COLO668 (cell line): ENCODE measurements at regions not wholly inside any gene's neighbourhood (a gene's known extent, or its start where the extent isn't known, plus 50 kb on each side); places are given as distances from the start of the nearest gene placed in this dataset.

ENCODE experiments used
- DNase-seq: peaks from one replicate; lab custom pipeline; 2025; ENCODE audit not compliant: unreplicated experiment; lab: John Stamatoyannopoulos, UW

GRCh38 chr6:168157272-168158212, 78.5 kb upstream of the FRMD1 start:
- DNase-seq = peak; percentile 21

DNA sequence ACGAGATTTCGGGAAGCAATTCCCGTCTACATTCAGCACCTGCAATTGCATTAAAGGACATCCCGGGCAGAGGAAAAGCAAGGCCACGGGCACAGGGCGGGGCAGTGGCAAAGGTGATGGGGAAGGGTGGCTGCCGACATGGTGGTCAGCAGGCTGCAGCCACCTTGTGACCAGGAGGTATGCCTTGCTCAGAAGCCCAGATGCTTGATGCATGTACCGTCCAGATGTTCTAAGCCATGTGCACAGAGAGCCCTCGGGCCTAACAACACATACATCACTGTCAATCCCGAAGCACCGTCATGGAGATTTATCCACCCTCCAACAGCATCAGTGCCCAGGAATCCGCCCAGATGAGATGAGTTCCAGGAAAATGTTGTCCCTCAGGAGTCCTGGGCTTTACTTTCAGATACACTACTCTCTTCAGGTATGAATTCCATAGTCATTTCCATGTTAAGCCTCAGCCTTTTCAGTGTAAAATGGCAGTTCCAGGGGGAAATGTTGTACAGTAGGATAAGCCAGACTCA, 77.8 kb upstream of the FRMD1 start:
- DNase-seq = no peak

DNA sequence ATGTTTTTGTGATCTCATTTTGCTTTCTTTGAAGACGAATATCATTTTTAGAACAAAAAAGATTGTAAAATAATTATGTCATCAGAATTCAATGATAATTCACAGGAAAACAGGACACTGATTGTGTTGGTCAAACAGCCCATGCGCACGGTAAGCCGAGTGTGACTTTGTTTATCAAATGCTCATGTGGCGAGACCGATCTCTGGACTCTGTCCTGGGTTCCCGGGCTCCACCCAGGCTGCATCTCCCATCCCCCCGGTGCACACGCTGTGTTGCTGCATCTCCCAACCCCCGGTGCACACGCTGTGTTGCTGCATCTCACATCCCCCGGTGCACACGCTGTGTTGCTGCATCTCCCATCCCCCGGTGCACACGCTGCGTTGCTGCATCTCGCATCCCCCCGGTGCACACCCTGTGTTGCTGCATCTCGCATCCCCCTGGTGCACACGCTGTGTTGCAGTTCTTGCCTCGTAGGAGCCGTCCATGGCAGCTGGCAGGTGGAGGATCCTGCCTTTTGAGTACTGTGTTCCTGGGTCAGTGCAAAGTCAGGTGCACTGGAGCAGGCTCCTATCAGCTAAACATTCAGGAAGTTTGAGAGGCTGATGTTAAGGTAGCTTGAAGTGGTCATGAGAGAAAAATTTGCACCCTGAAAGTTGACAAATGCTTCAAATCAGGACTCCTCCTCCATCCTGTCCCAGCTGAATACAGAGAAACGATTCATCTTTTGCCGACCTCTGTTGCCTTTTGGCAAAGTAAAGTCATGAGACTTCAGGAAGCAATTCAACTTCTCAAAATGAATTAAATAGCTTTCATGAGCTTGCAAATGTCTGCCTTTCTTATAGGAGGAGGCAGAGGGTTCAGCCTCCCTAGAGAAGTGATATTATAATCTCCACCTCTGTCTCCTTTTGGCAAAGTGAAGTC, 77.1 kb upstream of the FRMD1 start:
- no peak for DNase-seq

DNA sequence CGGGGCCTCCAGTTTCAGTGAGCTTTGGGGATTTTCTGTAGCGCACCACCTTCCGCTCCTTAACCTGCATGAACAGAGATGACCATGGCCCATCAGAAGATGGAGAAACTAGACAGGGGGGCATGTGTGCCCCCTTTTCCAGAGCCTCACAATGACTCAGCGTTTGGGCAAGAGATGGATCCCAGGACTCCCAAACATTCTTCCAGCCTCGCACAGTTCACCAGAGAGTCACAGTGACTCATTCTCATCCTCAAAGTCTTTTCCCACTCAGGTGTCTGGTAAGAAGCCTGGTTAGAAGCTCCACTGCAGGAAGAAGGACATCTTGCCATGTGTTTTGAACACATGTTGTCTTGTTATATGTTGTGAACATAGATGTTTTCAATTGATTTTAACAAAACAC, 76.2 kb upstream of the FRMD1 start:
- no peak for DNase-seq

- DNase-seq = no peak
These were observed 75.4 kb upstream of the FRMD1 start for GRCh38 chr6:168154263-168154917.

DNA sequence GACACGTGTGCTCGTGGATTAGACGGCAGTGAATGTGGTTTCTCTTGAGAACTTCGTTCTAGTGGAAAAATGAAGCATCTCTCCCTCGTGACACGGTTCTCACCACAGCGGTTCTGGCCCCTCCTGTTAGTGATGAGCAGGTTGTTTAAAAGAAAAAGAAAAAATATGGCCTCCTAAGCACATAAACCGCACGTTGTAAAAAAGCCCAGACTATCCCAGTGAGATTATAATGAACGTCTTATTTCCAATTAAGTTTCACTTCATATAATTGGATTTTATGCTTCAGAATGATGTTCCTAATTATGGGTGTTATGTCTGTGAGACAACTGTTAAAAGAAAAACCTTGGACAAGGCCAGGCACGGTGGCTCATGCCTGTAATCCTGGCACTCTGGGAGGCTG, 74.5 kb upstream of the FRMD1 start:
- no peak for DNase-seq

DNA sequence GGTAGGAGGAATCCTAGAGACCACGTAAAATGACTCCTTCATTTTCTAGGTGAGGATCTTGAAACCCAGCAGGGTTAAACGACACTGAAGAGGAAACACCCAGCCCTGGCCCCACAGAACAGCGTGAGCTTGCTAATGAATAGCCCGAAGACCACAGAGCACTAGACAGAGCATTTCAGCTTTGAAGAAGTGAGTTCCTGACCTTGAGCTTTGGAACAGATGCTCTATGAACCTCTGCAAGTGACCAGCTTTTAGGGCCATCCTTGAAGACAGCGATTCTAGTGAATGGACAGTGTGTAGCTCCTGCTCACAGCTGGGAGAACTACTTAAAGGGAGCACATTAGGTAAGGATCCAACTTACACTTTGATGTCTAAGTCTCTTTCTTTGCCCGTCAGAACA, 74.0 kb upstream of the FRMD1 start:
- no peak for DNase-seq

- no peak for DNase-seq
These were observed 73.4 kb upstream of the FRMD1 start for GRCh38 chr6:168152306-168152963.

- DNase-seq = peak; percentile 15
These were observed 71.7 kb upstream of the FRMD1 start for GRCh38 chr6:168150551-168151320.

GRCh38 chr6:168149015-168149414, 70.0 kb upstream of the FRMD1 start:
- no peak for DNase-seq

DNA sequence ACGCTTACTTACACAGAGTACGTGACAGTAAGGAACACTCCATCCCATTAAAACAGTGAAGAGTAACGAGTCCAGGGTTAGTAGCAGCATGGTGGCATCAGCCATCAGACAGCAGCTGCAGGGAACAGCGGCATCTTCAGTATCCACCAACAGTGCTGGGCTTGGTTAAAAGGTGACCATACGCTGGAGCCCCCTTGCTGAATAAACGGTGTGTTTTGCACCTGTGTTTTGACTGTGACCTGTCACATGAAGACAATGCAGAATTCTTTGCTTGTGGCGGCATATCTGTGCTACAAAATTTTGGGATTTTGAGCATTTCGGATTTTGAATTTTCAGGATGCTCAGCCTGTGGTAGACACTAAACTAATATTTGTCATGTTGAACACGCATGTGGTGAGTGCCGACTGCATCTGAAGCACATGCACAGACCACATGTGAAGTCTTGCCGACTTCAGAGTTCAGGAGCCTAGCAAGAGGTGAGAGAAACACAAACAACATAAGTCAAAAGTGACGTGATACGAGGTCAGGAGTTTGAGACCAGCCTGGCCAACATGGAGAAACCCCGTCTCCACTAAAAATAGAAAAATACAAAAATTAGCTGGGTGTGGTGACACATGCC, 69.3 kb upstream of the FRMD1 start:
- DNase-seq = no peak

DNA sequence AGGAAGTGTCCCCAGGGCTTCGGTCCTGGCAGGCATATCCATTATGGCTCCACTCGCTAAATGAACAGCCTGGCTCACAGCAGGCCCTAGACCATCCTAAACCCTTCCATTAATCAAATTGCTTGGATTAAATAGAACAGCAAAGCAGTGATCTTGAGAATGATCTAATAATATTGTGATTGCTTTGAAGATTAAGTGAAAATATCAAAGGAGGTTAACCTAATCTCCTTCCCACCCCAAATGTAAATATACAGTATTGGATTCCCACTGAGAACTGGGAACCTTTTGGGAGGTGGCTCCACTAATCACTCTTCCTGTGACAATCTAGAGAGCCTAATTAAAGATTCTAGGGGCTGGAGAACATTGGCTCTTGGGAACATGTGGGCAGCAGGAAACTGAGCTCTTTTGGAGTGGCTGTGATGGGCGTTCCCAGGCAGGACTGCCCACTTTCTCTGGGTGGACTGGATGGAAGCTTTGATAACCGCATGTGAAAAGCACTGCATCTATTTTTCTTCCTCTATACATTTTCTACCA, 68.3 kb upstream of the FRMD1 start:
- DNase-seq = peak; percentile 31

GRCh38 chr6:168145747-168146596, 67.0 kb upstream of the FRMD1 start:
- peak; percentile 54 for DNase-seq

DNA sequence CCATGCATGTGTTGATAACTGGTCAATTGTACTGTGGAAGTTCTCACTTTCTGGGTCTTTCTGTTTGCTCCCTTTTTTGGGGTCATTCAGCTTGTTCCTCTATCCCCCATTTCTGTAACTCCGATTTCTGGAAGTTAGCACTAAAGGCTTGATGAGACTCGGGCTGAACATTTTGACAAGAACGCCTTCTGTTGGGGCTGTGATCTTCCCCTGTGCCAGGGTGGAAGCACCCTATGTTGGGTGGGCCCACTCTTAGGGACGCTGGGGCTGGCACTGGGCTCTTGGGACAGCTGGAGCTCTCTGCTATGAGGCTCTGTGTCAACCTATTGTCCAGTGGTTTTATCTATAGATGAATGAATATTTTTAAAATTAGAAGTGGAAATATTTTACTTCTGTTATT, 60.1 kb upstream of the FRMD1 start:
- no peak for DNase-seq

DNA sequence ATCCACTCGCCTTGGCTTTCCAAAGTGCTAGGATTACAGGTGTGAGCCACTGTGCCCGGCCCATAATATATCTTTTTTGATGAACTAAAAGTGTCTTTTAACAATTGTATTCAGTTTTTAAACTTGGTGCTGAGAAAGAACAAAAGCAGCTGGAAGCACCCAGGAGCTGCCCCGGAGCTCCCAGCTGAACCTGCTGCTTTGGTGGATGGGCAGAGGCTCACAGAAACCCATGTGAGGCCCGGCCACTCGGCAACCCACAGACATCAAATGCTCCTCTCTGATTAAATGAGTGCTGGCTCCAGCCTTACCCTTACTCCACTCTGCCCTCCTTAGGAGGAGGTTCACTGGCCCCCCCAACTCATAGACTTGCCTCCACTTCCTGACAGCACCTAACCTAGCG, 59.4 kb upstream of the FRMD1 start:
- no peak for DNase-seq

GRCh38 chr6:168137024-168137423, 58.0 kb upstream of the FRMD1 start:
- DNase-seq = no peak

GRCh38 chr6:168136622-168137021, 57.6 kb upstream of the FRMD1 start:
- no peak for DNase-seq

DNA sequence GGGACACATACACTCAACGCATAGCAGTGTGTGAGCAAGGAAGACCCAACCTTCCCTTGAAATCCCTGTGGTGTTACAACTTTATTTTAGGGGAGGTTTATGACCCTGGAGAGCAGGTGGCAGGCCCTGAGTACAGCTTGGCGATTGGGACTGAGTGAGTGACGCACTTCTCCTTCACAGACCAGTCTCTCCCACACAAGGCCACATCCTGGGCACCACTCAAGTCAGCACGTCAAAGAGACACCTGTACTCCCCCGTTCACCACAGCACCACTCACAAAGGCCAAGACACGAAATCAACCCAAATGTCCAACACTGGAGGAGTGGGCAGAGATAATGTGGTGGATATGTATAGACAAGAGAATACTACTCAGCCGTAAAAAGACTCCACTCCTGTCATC, 57.0 kb upstream of the FRMD1 start:
- no peak for DNase-seq
